Bronchial epithelial cell (primary cell): ENCODE measurements at regions not wholly inside any gene's neighbourhood (a gene's known extent, or its start where the extent isn't known, plus 50 kb on each side); places are given as distances from the start of the nearest gene placed in this dataset.
A peak's percentile ranks its signal among the peaks of the same experiment; 100 is the strongest.

Source experiments
- DNase-seq: peaks from one replicate; pipeline ENCODE4 v3.0.0-alpha.2; 2010; ENCODE audit warnings: low read depth
- FAIRE-seq: peaks from 2 replicates; lab custom pipeline; 2011; peaks lifted over from hg19 to GRCh38; lab: Jason Lieb, UNC
- H3K27me3 ChIP-seq: 2 replicates; pipeline ENCODE4 v1.5.1; 2011; ENCODE audit warnings: low read length; ENCODE audit not compliant: control insufficient read depth, insufficient read depth
- H3K36me3 ChIP-seq: 2 replicates; pipeline ENCODE4 v1.5.1; 2011; ENCODE audit warnings: low read length; ENCODE audit not compliant: control insufficient read depth, insufficient read depth
- H3K4me3 ChIP-seq: 2 replicates; pipeline ENCODE4 v1.5.1; 2011; ENCODE audit warnings: mild to moderate bottlenecking, low read depth, low read length, control low read depth
- TF ChIP-seq, protein P1 (sequence below): IDR thresholded peaks from 2 replicates; pipeline ENCODE4 v1.5.1; 2011; ENCODE audit warnings: mild to moderate bottlenecking, moderate library complexity, low read length, control low read depth, inconsistent platforms; ENCODE audit not compliant: insufficient read depth, severe bottlenecking

DNA sequence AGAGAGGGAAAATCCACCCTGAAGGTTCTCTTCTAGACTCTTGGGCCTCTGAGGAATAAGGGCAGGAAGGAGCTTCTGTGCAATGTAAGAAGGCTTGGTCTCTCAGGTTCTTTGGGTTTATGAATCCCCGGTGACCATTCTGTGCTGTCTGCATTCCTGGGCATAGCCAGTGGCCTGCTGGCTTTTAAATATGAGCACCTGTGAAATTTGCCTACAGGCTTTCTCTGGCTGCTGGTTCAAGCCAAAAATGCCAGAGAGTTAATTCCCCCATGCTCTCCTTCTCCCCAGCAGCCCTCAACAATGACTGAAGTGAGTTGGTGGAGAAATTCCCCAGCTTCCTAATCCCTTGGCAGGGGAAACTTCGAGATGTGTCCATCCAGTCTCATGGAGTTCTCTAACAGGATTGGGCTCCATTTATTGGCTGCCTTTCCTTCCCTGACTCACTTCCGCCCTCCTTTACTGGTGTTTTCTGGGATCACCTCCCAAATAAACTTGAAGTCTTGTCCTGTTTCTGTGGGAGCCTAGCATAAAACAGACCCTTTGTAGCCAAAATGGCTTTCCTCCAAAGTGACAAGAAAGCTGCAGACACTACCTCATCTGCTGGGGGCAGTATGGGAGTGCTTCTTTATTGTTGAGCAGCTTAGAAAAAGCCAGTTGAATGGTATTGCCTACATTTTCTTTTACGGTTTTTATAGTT, 179.4 kb upstream of the CASK start:
- no peak overlapping the region for H3K4me3 ChIP-seq
- H3K27me3 ChIP-seq = no peaks in the 10 kb centered on the region
- no peak for DNase-seq
- TF ChIP-seq, protein P1, sequence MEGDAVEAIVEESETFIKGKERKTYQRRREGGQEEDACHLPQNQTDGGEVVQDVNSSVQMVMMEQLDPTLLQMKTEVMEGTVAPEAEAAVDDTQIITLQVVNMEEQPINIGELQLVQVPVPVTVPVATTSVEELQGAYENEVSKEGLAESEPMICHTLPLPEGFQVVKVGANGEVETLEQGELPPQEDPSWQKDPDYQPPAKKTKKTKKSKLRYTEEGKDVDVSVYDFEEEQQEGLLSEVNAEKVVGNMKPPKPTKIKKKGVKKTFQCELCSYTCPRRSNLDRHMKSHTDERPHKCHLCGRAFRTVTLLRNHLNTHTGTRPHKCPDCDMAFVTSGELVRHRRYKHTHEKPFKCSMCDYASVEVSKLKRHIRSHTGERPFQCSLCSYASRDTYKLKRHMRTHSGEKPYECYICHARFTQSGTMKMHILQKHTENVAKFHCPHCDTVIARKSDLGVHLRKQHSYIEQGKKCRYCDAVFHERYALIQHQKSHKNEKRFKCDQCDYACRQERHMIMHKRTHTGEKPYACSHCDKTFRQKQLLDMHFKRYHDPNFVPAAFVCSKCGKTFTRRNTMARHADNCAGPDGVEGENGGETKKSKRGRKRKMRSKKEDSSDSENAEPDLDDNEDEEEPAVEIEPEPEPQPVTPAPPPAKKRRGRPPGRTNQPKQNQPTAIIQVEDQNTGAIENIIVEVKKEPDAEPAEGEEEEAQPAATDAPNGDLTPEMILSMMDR = no peak
- no peak for FAIRE-seq
- no peaks in the 10 kb centered on the region for H3K36me3 ChIP-seq

DNA sequence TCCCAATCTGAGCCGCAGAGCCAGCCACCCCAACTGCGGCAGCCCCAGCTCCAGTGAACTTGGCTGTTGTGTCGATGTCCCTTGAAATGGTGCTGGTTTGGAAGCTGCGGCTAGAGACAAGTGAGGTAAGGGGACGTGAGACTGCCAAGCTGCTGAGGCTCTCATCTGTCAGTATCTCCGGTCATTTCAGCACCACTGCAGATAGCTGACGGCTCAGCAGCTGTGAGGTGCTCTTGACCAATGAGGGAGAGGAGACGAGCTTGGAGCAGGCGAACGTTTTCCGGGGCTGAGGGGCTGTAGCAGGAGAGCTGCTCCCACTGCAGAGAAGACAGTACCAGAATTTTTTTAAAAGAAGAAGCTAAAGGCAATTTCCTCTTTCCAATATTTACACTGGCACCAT, 175.5 kb upstream of the CASK start:
- TF ChIP-seq, protein P1 = no peak
- Histone ChIP-seq H3K27me3 (no peaks in the 10 kb centered on the region), H3K36me3 (no peaks in the 10 kb centered on the region), H3K4me3 (no peak overlapping the region)
- DNase-seq (no peak), FAIRE-seq (no peak)

DNA sequence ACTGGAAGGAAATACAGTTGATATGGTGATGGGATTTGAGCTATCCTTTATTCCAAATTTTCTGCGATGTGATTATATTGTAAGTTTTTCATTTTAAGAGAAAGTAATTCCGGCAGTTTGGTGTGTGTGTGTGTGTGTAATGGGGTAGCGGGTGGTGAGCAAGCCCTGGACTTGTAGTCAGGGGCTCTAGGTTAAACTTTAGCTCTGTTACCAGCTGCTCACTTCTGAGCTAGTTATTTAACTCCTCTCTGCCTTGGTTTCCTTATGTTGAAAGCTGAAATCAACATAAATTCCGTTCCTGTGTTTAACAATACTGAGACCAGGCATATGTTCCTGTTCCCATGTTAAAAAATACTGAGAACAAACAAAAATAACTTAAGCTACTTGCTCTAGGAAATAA, 174.1 kb upstream of the CASK start:
- H3K4me3 ChIP-seq = no peak overlapping the region
- no peaks in the 10 kb centered on the region for H3K27me3 ChIP-seq
- DNase-seq (no peak), FAIRE-seq (no peak)
- no peaks in the 10 kb centered on the region for H3K36me3 ChIP-seq
- TF ChIP-seq, protein P1 = no peak

DNA sequence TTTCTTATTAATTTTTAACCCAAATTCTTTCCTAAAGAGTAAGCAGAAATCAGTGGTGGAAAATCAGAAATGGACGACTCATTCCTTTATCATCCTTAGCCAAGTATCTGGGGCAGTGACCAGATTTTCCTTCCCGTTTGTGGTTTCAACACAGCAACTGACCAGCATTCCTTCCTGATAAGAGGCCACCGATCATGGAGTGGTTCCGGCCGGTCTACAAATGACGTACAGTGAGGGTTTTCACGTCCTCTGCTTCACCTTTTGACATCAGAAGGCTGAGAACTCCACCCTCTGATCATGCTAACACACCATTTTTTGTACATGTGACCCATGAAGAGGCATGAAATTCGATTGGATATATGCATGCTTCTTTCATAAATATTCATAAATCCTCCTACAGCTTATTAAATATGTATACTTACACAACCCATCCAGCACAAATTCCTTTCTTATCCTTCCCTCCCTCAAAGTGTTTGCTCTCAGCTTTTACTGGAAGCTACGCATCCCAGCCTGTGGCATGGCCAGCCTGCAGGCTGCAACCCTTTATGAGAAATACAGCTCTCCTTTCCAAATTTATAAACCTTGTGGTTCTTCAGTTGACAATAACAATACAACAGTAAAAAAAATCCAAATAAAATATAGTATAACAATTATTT, 173.0 kb upstream of the CASK start:
- Histone ChIP-seq H3K4me3 (no peak overlapping the region), H3K27me3 (no peaks in the 10 kb centered on the region), H3K36me3 (no peaks in the 10 kb centered on the region)
- TF ChIP-seq, protein P1 = no peak
- DNase-seq = peak; percentile 91
- FAIRE-seq = peak; percentile 50

DNA sequence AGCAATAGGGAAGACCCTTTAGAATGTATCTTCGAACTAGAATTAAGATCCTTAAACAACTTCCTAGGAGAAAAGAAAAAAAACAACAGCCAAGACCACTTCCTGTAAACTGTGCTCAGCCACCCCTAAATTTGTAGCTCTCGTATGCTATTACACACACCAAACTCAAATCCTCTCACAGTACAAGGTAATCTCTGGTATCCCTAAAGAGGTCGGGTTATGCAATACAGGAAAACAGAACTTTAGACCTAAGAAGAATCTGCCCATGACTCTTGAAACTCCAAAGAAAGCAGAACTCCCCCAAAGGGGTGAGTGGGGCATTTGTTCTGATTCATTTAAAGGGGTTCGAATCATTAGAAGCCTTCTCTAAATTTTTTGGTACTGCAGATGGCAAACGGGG, 170.9 kb upstream of the CASK start:
- FAIRE-seq (no peak), DNase-seq (peak; percentile 25)
- H3K36me3 ChIP-seq = no peaks in the 10 kb centered on the region
- no peak overlapping the region for H3K4me3 ChIP-seq
- no peaks in the 10 kb centered on the region for H3K27me3 ChIP-seq
- TF ChIP-seq, protein P1 = no peak
